ENCODE measurements at regions not wholly inside any gene's neighbourhood (a gene's known extent, or its start where the extent isn't known, plus 50 kb on each side); places are given as distances from the start of the nearest gene placed in this dataset.
"Not testable (repeated sequence)": the region's sequence is repeated elsewhere in the genome, so short reads cannot be mapped to it uniquely, and the experiment has no call there.

DNA sequence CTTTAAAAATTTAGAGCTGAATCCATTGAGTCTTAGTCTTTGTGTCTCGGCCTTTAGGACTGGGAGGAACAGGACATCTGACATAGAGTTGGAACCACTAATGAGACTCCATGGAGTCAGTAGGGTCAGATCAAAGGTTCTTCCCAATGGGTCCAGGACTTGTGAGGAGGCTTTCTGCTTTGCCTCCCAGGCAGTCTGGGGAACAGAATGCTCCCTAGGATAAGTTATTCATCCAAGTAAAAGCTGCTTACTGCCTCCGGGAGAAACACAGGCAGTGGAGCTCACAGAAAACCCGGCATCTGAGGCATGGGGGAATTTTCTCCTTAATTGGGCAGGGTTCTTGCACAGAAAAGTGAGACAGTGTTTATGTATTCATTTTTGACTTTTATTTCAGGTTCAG lies 216.4 kb downstream of the SEC23IP start:
- no peaks in the 10 kb centered on the region for H3K79me2 ChIP-seq (ENCODE audit: control insufficient read depth, insufficient read depth, low read length)
- H3K4me3 ChIP-seq, result no peak overlapping the region
- no peaks in the 10 kb centered on the region for H4K20me1 ChIP-seq (replicated peaks; ENCODE audit: control insufficient read depth, insufficient read depth, low read length)
- CTCF ChIA-PET (ENCODE audit: low intra/inter-chr PET ratio), result no interaction called here
- no peaks in the 10 kb centered on the region for H3K9me1 ChIP-seq (ENCODE audit: control insufficient read depth, insufficient read depth, low read length)
- H3K36me3 ChIP-seq (ENCODE audit: control insufficient read depth, insufficient read depth, low read length), result no peaks in the 10 kb centered on the region
- no peak overlapping the region for H2AFZ ChIP-seq (ENCODE audit: low read depth, low read length)
- no peak overlapping the region for H3K9ac ChIP-seq (ENCODE audit: insufficient read depth in 1 of 2, low read depth in 2 of 2, low read length in 2 of 2)
- TF ChIP-seq MXI1 (IDR thresholded peaks at IDR 0.05; ENCODE audit: low read depth, low read length), result no peak
- H3K27me3 ChIP-seq (ENCODE audit: control insufficient read depth in 2 of 2, insufficient read depth in 2 of 2, low read length in 2 of 2), result peaks cover 0 to 7% of the 10 kb centered on the region in 2 experiments; a peak in 2 of 5 replicates
- DNase-seq (ENCODE audit: extremely low read depth in 1 of 4, low spot score in 3 of 4), result no peak
- intact Hi-C loops (cut with micrococcal nuclease), result no loop called here
- in situ Hi-C loops (cut with MboI), result no loop called here
- 0% methylated on average over 3 of the region's 3 CpGs for WGBS (ENCODE audit: insufficient coverage, low coverage, missing lambda C conversion rate)
- H3K4me1 ChIP-seq (replicated peaks in 1 of 2; ENCODE audit: control insufficient read depth in 2 of 2, insufficient read depth in 2 of 2, low read length in 2 of 2), result no peaks in the 10 kb centered on the region
- POLR2A ChIA-PET, result interaction anchor here (1.1 kb wide), 1 partner anchor 15 kb away, joined by 3 read pairs; no protein-coding TSS in a partner anchor
- H3K4me2 ChIP-seq (ENCODE audit: insufficient read depth, low read length), result no peak overlapping the region
- no peak for ATAC-seq
- no peak overlapping the region for H3K27ac ChIP-seq (ENCODE audit: extremely low read depth, low read depth, low read length)
- FAIRE-seq, result no peak
- no peaks in the 10 kb centered on the region for H3K9me3 ChIP-seq (replicated peaks; ENCODE audit: control insufficient read depth, insufficient read depth, low read depth, low read length)
- BruUV-seq (replicated peaks), result no TSS peak

GRCh38 chr10:120109725-120110124 lies 217.2 kb downstream of the SEC23IP start:
- H3K4me2 ChIP-seq (ENCODE audit: insufficient read depth, low read length); H3K36me3 ChIP-seq (ENCODE audit: control insufficient read depth, insufficient read depth, low read length); H3K9me1 ChIP-seq (ENCODE audit: control insufficient read depth, insufficient read depth, low read length); H2AFZ ChIP-seq (ENCODE audit: low read depth, low read length); POLR2A ChIA-PET; H3K9me3 ChIP-seq (replicated peaks; ENCODE audit: control insufficient read depth, insufficient read depth, low read depth, low read length); H3K4me1 ChIP-seq (replicated peaks in 1 of 2; ENCODE audit: control insufficient read depth in 2 of 2, insufficient read depth in 2 of 2, low read length in 2 of 2); intact Hi-C loops (cut with micrococcal nuclease); in situ Hi-C loops (cut with MboI); H3K9ac ChIP-seq (ENCODE audit: insufficient read depth in 1 of 2, low read depth in 2 of 2, low read length in 2 of 2); BruUV-seq (replicated peaks); H3K27me3 ChIP-seq (ENCODE audit: control insufficient read depth in 2 of 2, insufficient read depth in 2 of 2, low read length in 2 of 2); H4K20me1 ChIP-seq (replicated peaks; ENCODE audit: control insufficient read depth, insufficient read depth, low read length); H3K79me2 ChIP-seq (ENCODE audit: control insufficient read depth, insufficient read depth, low read length); CTCF ChIA-PET (ENCODE audit: low intra/inter-chr PET ratio); FAIRE-seq; H3K4me3 ChIP-seq; ATAC-seq; H3K27ac ChIP-seq (ENCODE audit: extremely low read depth, low read depth, low read length); DNase-seq (ENCODE audit: extremely low read depth in 1 of 4, low spot score in 3 of 4): not testable (repeated sequence)
- WGBS (ENCODE audit: insufficient coverage, low coverage, missing lambda C conversion rate), result 0% methylated on average over 2 of the region's 4 CpGs
